DND-41 (cell line): ENCODE measurements at regions not wholly inside any gene's neighbourhood (a gene's known extent, or its start where the extent isn't known, plus 50 kb on each side); places are given as distances from the start of the nearest gene placed in this dataset.

Source experiments
- CTCF ChIP-seq: IDR thresholded peaks from 2 replicates; pipeline ENCODE4 v1.5.1; 2012; ENCODE audit warnings: borderline replicate concordance, low read length, moderate library complexity, mild to moderate bottlenecking; ENCODE audit not compliant: poor library complexity, severe bottlenecking; ENCODE audit errors: extremely low read depth
- EZH2 ChIP-seq: IDR thresholded peaks from 3 replicates; pipeline ENCODE4 v1.6.1; 2012; ENCODE audit warnings: borderline replicate concordance, low read depth, mild to moderate bottlenecking, moderate library complexity, low read length, inconsistent platforms; ENCODE audit not compliant: severe bottlenecking

- no peak for TF ChIP-seq EZH2
- no peak for TF ChIP-seq CTCF
Observed at GRCh38 chr1:166283600-166283999, 116.8 kb upstream of the FAM78B start.
